LHCN-M2 (cell line): ENCODE measurements at regions not wholly inside any gene's neighbourhood (a gene's known extent, or its start where the extent isn't known, plus 50 kb on each side); places are given as distances from the start of the nearest gene placed in this dataset.
"Not testable (repeated sequence)": the region's sequence is repeated elsewhere in the genome, so short reads cannot be mapped to it uniquely, and the experiment has no call there.

Experiments used
- DNase-seq: peaks from one replicate; pipeline ENCODE4 v3.0.0-alpha.2; 2012; ENCODE audit warnings: low read depth

GRCh38 chr15:61342390-61342789, 113.3 kb upstream of the RORA start:
- DNase-seq, result no peak

- no peak for DNase-seq
Observed at GRCh38 chr15:61339516-61339915, 110.4 kb upstream of the RORA start.

- no peak for DNase-seq
Observed at GRCh38 chr15:61337541-61337940, 108.4 kb upstream of the RORA start.

- DNase-seq, result no peak
Observed at GRCh38 chr15:61336026-61336638, 107.0 kb upstream of the RORA start.

- DNase-seq, result not testable (repeated sequence)
Observed at GRCh38 chr15:61334714-61335113, 105.6 kb upstream of the RORA start.

- DNase-seq, result no peak
Observed at GRCh38 chr15:61331019-61331418, 101.9 kb upstream of the RORA start.

- DNase-seq, result peak; percentile 1
Observed at GRCh38 chr15:61327019-61327631, 98.0 kb upstream of the RORA start.

GRCh38 chr15:61319892-61320291, 90.8 kb upstream of the RORA start:
- no peak for DNase-seq

- no peak for DNase-seq
Observed at GRCh38 chr15:61318802-61319525, 89.9 kb upstream of the RORA start.

GRCh38 chr15:61318301-61318700, 89.2 kb upstream of the RORA start:
- no peak for DNase-seq

- DNase-seq, result no peak
Observed at GRCh38 chr15:61315471-61315870, 86.4 kb upstream of the RORA start.

- DNase-seq, result no peak
Observed at GRCh38 chr15:61314427-61314826, 85.3 kb upstream of the RORA start.

- no peak for DNase-seq
Observed at GRCh38 chr15:61309617-61310016, 80.5 kb upstream of the RORA start.

- no peak for DNase-seq
Observed at GRCh38 chr15:61309031-61309511, 80.0 kb upstream of the RORA start.

- DNase-seq, result no peak
Observed at GRCh38 chr15:61308437-61308836, 79.3 kb upstream of the RORA start.

GRCh38 chr15:61307474-61307873, 78.4 kb upstream of the RORA start:
- no peak for DNase-seq

GRCh38 chr15:61301701-61302100, 72.6 kb upstream of the RORA start:
- no peak for DNase-seq

- no peak for DNase-seq
Observed at GRCh38 chr15:61299075-61299763, 70.1 kb upstream of the RORA start.

- no peak for DNase-seq
Observed at GRCh38 chr15:61295239-61295638, 66.1 kb upstream of the RORA start.

- no peak for DNase-seq
Observed at GRCh38 chr15:61282661-61283060, 53.6 kb upstream of the RORA start.

GRCh38 chr15:61281328-61281727, 52.2 kb upstream of the RORA start:
- DNase-seq, result no peak
